Body of pancreas (tissue), 4 donors: ENCODE measurements at regions not wholly inside any gene's neighbourhood (a gene's known extent, or its start where the extent isn't known, plus 50 kb on each side); places are given as distances from the start of the nearest gene placed in this dataset.

Experiments used
- ATAC-seq: fragments of 150-250 bp; one replicate; pipeline ENCODE4 v1.9.1; 2016
- DNase-seq, 4 donors: peaks; one replicate each; pipeline ENCODE4 v3.0.0-alpha.2; 2019
- H3K27ac ChIP-seq, 4 donors: fragments of 200-600 bp; sonication (generic); 1 replicate in 3 of 4; 2 replicates in 1 of 4; pipeline versions ENCODE4 v1.5.1 to v1.6.1; 2016 to 2019; ENCODE audit warnings: mild to moderate bottlenecking in 1 of 4, mixed read lengths in 1 of 4, moderate library complexity in 1 of 4
- H3K27me3 ChIP-seq, 2 donors: fragments of 200-600 bp; sonication (generic); one replicate each; pipeline ENCODE4 v1.6.0; 2016; ENCODE audit warnings: mild to moderate bottlenecking in 1 of 2
- H3K36me3 ChIP-seq, 2 donors: fragments of 200-600 bp; sonication (generic); replicated peaks in 1 of 2; 2 replicates each; pipeline ENCODE4 v1.5.1; 2016; ENCODE audit warnings: low read depth in 2 of 2; ENCODE audit not compliant: insufficient read depth in 1 of 2
- H3K4me1 ChIP-seq: fragments of 200-600 bp; sonication (generic); one replicate; pipeline ENCODE4 v1.6.0; 2016
- H3K4me3 ChIP-seq, 2 donors: fragments of 200-600 bp; sonication (generic); 1 replicate in 1 of 2; 2 replicates in 1 of 2; pipeline ENCODE4 v1.5.1; 2016 to 2019
- H3K9me3 ChIP-seq, 3 donors: fragments of 200-600 bp; sonication (generic); 1 replicate in 2 of 3; 2 replicates in 1 of 3; pipeline ENCODE4 v1.5.1; 2016
- POLR2A ChIP-seq, 3 donors: fragments of 450-650 bp; IDR thresholded peaks; one replicate each; pipeline ENCODE4 v1.6.1; 2016; ENCODE audit warnings: antibody characterized with exemption in 3 of 3, mild to moderate bottlenecking in 2 of 3
- WGBS, 2 donors: methylation state at CpG; one replicate each; pipeline ENCODE4 v1.1.5; 2017; 5-methylcytosine and 5-hydroxymethylcytosine counted together
- intact Hi-C: fragments of 100-400 bp; cut with DNase I; formaldehyde crosslinking; loops from one replicate; pipeline ENCODE4 v1.15.1; 2023
- TF ChIP-seq, protein P1 (sequence below), 7 experiments: fragments of 450-650 bp in 4 of 7; fragments of 200-600 bp in 3 of 7; sonication (generic) in 3 of 7; IDR thresholded peaks; one replicate each; pipeline ENCODE4 v1.5.1; 2016 to 2019; ENCODE audit warnings: antibody characterized with exemption in 7 of 7

DNA sequence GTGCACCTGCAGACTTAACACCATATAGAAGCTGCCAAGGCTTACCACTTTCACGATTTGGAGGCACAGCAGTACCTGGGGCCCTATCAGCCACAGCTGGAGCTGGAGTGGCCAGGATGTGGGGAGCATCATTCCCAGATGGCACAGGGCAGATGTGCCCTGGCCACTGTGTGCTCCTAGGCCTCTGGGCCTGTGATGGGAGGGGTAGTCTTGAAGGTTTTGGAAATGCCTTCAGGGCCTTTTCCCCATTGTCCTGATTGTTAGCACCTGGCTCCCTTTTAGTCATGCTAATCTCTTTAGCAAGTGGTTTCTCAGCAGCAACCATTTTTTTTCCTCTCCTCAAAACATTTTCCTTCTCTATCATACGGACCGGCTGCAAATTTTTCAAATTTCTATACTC is 490.2 kb downstream of the RAB28 start:
- Histone ChIP-seq H3K9me3 (no peaks in the 10 kb centered on the region), H3K4me1 (no peaks in the 10 kb centered on the region), H3K27me3 (no peaks in the 10 kb centered on the region), H3K4me3 (no peak overlapping the region), H3K36me3 (no peaks in the 10 kb centered on the region), H3K27ac (no peak overlapping the region)
- no peak for ATAC-seq
- intact Hi-C loops = no loop called here
- 84 to 95% methylated on average over 3 of the region's 3 CpGs for WGBS, 2 donors
- DNase-seq = no peak
- TF ChIP-seq, protein P1, sequence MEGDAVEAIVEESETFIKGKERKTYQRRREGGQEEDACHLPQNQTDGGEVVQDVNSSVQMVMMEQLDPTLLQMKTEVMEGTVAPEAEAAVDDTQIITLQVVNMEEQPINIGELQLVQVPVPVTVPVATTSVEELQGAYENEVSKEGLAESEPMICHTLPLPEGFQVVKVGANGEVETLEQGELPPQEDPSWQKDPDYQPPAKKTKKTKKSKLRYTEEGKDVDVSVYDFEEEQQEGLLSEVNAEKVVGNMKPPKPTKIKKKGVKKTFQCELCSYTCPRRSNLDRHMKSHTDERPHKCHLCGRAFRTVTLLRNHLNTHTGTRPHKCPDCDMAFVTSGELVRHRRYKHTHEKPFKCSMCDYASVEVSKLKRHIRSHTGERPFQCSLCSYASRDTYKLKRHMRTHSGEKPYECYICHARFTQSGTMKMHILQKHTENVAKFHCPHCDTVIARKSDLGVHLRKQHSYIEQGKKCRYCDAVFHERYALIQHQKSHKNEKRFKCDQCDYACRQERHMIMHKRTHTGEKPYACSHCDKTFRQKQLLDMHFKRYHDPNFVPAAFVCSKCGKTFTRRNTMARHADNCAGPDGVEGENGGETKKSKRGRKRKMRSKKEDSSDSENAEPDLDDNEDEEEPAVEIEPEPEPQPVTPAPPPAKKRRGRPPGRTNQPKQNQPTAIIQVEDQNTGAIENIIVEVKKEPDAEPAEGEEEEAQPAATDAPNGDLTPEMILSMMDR (IDR thresholded peaks at IDR 0.05) = no peak
- TF ChIP-seq POLR2A (IDR thresholded peaks at IDR 0.05) = no peak

DNA sequence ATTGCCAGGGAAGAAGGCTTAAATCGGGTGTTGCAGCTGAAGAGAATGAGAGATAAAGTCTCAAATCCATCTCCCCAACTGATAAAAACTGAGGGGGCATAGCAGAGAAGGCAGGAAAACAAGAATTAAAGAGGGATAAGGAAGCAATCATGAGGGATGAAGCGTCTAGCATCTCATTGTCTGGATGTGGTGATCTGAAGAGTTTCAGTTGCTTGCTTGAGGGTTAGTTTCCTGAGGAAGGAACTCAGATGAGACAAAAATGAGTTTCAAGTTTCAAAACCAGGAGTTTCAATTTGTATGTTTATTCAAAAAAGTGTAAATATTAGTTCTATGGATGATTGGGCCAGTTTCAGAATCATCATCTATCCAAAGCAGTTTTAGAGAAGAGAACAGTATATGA is 496.9 kb downstream of the RAB28 start:
- 68 to 72% methylated on average over 2 of the region's 2 CpGs for WGBS, 2 donors

GRCh38 chr4:12979797-12980196 is 504.3 kb downstream of the RAB28 start:
- H3K27ac ChIP-seq = no peak overlapping the region
- H3K27me3 ChIP-seq = no peaks in the 10 kb centered on the region
- H3K4me3 ChIP-seq = no peak overlapping the region
- TF ChIP-seq, protein P1 (IDR thresholded peaks at IDR 0.05) = no peak
- TF ChIP-seq POLR2A (IDR thresholded peaks at IDR 0.05) = no peak
- H3K4me1 ChIP-seq = no peaks in the 10 kb centered on the region
- no peak for ATAC-seq
- no peak for DNase-seq
- intact Hi-C loops = no loop called here
- no peaks in the 10 kb centered on the region for H3K36me3 ChIP-seq
- no peaks in the 10 kb centered on the region for H3K9me3 ChIP-seq
- 76 to 84% methylated on average over 11 of the region's 11 CpGs for WGBS, 2 donors

More for the DNA sequence above, 496.9 kb downstream of the RAB28 start:
- intact Hi-C loops = no loop called here
- Histone ChIP-seq H3K4me1 (no peaks in the 10 kb centered on the region), H3K36me3 (no peaks in the 10 kb centered on the region), H3K4me3 (no peak overlapping the region), H3K27ac (no peak overlapping the region), H3K9me3 (no peaks in the 10 kb centered on the region), H3K27me3 (no peaks in the 10 kb centered on the region)
- ATAC-seq (no peak), DNase-seq (no peak)
- no peak for TF ChIP-seq POLR2A (IDR thresholded peaks at IDR 0.05)
- TF ChIP-seq, protein P1 (IDR thresholded peaks at IDR 0.05) = no peak

GRCh38 chr4:12978310-12978709 is 505.8 kb downstream of the RAB28 start:
- ATAC-seq (no peak), DNase-seq (no peak)
- H3K27ac ChIP-seq = no peak overlapping the region
- no peaks in the 10 kb centered on the region for H3K9me3 ChIP-seq
- no peaks in the 10 kb centered on the region for H3K27me3 ChIP-seq
- TF ChIP-seq POLR2A (IDR thresholded peaks at IDR 0.05) = no peak
- TF ChIP-seq, protein P1 (IDR thresholded peaks at IDR 0.05) = no peak
- no peaks in the 10 kb centered on the region for H3K4me1 ChIP-seq
- H3K4me3 ChIP-seq = no peak overlapping the region
- intact Hi-C loops = no loop called here
- H3K36me3 ChIP-seq = no peaks in the 10 kb centered on the region

DNA sequence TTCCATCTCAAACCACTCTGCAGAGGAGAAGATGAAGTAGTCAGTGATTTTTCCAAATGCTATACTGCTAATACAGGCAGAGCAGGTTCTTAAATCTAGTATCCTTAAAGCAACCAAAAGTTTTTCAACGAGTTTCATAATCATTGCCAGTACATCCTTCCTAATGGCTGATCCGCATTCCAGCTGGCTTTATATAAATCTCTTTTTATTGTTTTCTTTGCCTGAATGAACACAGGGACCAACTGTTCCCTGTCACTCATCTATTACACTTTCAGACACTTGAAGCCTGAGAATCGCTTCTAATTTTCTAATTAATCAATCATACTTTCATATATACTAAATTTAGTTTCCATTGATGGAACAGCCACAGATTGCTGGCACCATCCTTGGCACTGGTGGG is 508.6 kb downstream of the RAB28 start:
- Histone ChIP-seq H3K4me3 (no peak overlapping the region), H3K4me1 (no peaks in the 10 kb centered on the region), H3K27ac (no peak overlapping the region), H3K9me3 (no peaks in the 10 kb centered on the region), H3K36me3 (no peaks in the 10 kb centered on the region), H3K27me3 (no peaks in the 10 kb centered on the region)
- no peak for ATAC-seq
- 69 to 71% methylated on average over 3 of the region's 3 CpGs for WGBS, 2 donors
- DNase-seq = no peak
- TF ChIP-seq, protein P1 (IDR thresholded peaks at IDR 0.05) = no peak
- no peak for TF ChIP-seq POLR2A (IDR thresholded peaks at IDR 0.05)
- intact Hi-C loops = no loop called here
